ENCODE measurements at regions not wholly inside any gene's neighbourhood (a gene's known extent, or its start where the extent isn't known, plus 50 kb on each side); places are given as distances from the start of the nearest gene placed in this dataset.

GRCh38 chr13:89897681-89898080, 1449.8 kb upstream of the MIR17HG start:
- TF ChIP-seq, protein P1, sequence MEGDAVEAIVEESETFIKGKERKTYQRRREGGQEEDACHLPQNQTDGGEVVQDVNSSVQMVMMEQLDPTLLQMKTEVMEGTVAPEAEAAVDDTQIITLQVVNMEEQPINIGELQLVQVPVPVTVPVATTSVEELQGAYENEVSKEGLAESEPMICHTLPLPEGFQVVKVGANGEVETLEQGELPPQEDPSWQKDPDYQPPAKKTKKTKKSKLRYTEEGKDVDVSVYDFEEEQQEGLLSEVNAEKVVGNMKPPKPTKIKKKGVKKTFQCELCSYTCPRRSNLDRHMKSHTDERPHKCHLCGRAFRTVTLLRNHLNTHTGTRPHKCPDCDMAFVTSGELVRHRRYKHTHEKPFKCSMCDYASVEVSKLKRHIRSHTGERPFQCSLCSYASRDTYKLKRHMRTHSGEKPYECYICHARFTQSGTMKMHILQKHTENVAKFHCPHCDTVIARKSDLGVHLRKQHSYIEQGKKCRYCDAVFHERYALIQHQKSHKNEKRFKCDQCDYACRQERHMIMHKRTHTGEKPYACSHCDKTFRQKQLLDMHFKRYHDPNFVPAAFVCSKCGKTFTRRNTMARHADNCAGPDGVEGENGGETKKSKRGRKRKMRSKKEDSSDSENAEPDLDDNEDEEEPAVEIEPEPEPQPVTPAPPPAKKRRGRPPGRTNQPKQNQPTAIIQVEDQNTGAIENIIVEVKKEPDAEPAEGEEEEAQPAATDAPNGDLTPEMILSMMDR (IDR thresholded peaks at IDR 0.05; ENCODE audit: low read depth, low read length) = no peak
- no peak for DNase-seq (ENCODE audit: low read depth, low spot score)
- Histone ChIP-seq H3K27ac (ENCODE audit: low read depth, low read length) (no peak overlapping the region), H3K27me3 (ENCODE audit: control insufficient read depth, insufficient read depth, low read length) (no peaks in the 10 kb centered on the region), H3K9me3 (ENCODE audit: control insufficient read depth, insufficient read depth, low read length) (no peaks in the 10 kb centered on the region), H3K4me3 (ENCODE audit: low read depth, low read length) (no peak overlapping the region)
- ChIA-PET CTCF (no interaction called here), POLR2A (no interaction called here)

- no peak overlapping the region for H3K27ac ChIP-seq (ENCODE audit: low read depth, low read length)
- no peak for DNase-seq (ENCODE audit: low read depth, low spot score)
- TF ChIP-seq, protein P1 (IDR thresholded peaks at IDR 0.05; ENCODE audit: low read depth, low read length) = no peak
- H3K9me3 ChIP-seq (ENCODE audit: control insufficient read depth, insufficient read depth, low read length) = no peaks in the 10 kb centered on the region
- no peak overlapping the region for H3K4me3 ChIP-seq (ENCODE audit: low read depth, low read length)
- ChIA-PET CTCF (no interaction called here), POLR2A (no interaction called here)
- no peaks in the 10 kb centered on the region for H3K27me3 ChIP-seq (ENCODE audit: control insufficient read depth, insufficient read depth, low read length)
Measured at GRCh38 chr13:89899302-89900103, 1448.0 kb upstream of the MIR17HG start.

- H3K27ac ChIP-seq (ENCODE audit: low read depth, low read length) = no peak overlapping the region
- no peak for DNase-seq (ENCODE audit: low read depth, low spot score)
- TF ChIP-seq, protein P1 (IDR thresholded peaks at IDR 0.05; ENCODE audit: low read depth, low read length) = no peak
- no peak overlapping the region for H3K4me3 ChIP-seq (ENCODE audit: low read depth, low read length)
- POLR2A ChIA-PET = no interaction called here
- H3K27me3 ChIP-seq (ENCODE audit: control insufficient read depth, insufficient read depth, low read length) = no peaks in the 10 kb centered on the region
- CTCF ChIA-PET = no interaction called here
- no peaks in the 10 kb centered on the region for H3K9me3 ChIP-seq (ENCODE audit: control insufficient read depth, insufficient read depth, low read length)
Measured at GRCh38 chr13:89900104-89900765, 1447.3 kb upstream of the MIR17HG start.

DNA sequence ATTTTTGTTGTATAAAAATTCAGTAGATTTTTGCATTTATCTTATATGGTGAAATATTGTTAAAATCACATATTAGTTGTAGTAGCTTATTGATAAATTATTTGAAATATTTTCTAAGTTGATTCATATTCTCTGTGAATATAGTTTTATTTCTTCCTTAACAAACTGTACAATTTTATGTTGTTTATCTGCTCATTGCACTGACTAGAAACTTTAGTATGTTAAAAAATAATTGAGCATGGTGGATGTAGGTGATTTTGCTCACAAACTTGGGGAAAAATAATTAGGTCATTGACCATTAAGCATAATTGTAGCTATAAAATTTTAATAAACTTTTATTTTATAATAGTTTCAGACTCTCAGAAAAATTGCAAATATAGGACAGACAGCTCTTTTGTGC, 1445.3 kb upstream of the MIR17HG start:
- ChIA-PET CTCF (no interaction called here), POLR2A (no interaction called here)
- no peak overlapping the region for H3K27ac ChIP-seq (ENCODE audit: low read depth, low read length)
- TF ChIP-seq, protein P1 (IDR thresholded peaks at IDR 0.05; ENCODE audit: low read depth, low read length) = no peak
- no peaks in the 10 kb centered on the region for H3K27me3 ChIP-seq (ENCODE audit: control insufficient read depth, insufficient read depth, low read length)
- no peaks in the 10 kb centered on the region for H3K9me3 ChIP-seq (ENCODE audit: control insufficient read depth, insufficient read depth, low read length)
- H3K4me3 ChIP-seq (ENCODE audit: low read depth, low read length) = no peak overlapping the region
- DNase-seq (ENCODE audit: low read depth, low spot score) = no peak

GRCh38 chr13:89903115-89903514, 1444.4 kb upstream of the MIR17HG start:
- TF ChIP-seq, protein P1 (IDR thresholded peaks at IDR 0.05; ENCODE audit: low read depth, low read length) = no peak
- H3K4me3 ChIP-seq (ENCODE audit: low read depth, low read length) = no peak overlapping the region
- H3K9me3 ChIP-seq (ENCODE audit: control insufficient read depth, insufficient read depth, low read length) = no peaks in the 10 kb centered on the region
- POLR2A ChIA-PET = no interaction called here
- no peaks in the 10 kb centered on the region for H3K27me3 ChIP-seq (ENCODE audit: control insufficient read depth, insufficient read depth, low read length)
- no peak for DNase-seq (ENCODE audit: low read depth, low spot score)
- no peak overlapping the region for H3K27ac ChIP-seq (ENCODE audit: low read depth, low read length)
- CTCF ChIA-PET = no interaction called here

Measured in AG04450 (cell line).